ENCODE measurements at regions not wholly inside any gene's neighbourhood (a gene's known extent, or its start where the extent isn't known, plus 50 kb on each side); places are given as distances from the start of the nearest gene placed in this dataset.

DNA sequence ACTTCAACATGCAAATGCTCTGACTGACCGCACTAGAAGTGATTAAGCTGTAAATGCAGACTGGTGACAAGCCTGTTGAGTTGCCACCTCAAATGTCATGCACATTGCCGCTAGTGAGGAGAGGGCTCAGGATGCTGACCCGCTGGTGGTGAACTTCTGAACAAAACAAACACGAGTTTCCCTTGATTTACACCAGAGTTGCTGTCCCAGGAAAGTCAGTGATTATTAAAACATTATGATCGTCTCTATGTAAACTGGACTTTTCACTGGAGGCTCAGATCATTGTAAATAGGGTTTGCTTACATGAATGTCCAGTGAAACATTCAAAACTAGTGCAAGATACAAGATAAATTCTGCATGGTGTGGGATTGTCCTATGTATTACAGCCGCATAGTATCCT, 420.1 kb downstream of the PREX1 start:
- H3K27me3 ChIP-seq (ENCODE audit: insufficient read depth, low read depth, severe bottlenecking): no peaks in the 10 kb centered on the region
- H3K4me3 ChIP-seq (ENCODE audit: low read depth, low read length): no peak overlapping the region
- DNase-seq: no peak
- H3K36me3 ChIP-seq: no peaks in the 10 kb centered on the region
- TF ChIP-seq, protein P1, sequence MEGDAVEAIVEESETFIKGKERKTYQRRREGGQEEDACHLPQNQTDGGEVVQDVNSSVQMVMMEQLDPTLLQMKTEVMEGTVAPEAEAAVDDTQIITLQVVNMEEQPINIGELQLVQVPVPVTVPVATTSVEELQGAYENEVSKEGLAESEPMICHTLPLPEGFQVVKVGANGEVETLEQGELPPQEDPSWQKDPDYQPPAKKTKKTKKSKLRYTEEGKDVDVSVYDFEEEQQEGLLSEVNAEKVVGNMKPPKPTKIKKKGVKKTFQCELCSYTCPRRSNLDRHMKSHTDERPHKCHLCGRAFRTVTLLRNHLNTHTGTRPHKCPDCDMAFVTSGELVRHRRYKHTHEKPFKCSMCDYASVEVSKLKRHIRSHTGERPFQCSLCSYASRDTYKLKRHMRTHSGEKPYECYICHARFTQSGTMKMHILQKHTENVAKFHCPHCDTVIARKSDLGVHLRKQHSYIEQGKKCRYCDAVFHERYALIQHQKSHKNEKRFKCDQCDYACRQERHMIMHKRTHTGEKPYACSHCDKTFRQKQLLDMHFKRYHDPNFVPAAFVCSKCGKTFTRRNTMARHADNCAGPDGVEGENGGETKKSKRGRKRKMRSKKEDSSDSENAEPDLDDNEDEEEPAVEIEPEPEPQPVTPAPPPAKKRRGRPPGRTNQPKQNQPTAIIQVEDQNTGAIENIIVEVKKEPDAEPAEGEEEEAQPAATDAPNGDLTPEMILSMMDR (IDR thresholded peaks at IDR 0.05; ENCODE audit: low read depth, low read length): no peak
- H3K9me3 ChIP-seq (ENCODE audit: severe bottlenecking): no peaks in the 10 kb centered on the region
- no peak overlapping the region for H3K27ac ChIP-seq

DNA sequence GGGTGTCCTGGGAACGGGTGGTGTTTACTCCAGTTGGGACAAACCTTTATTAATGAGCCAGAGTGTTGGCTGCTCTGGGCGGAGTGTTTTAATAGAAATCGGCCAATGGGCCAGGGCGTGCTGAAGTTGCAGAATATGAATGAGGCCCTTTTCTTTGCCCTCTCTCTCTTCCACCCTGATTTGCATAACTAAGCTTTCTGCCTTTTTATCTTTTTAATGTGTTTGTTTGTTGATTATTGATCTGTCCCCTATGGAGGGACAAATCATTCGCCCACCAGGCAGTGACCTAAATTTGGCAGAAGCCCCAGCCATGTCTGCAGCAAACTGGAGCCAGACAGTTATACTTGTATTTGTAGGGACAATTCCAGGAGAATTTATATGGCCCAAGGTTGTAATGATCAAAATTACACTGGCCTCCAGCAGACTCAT, 420.9 kb downstream of the PREX1 start:
- TF ChIP-seq, protein P1 (IDR thresholded peaks at IDR 0.05; ENCODE audit: low read depth, low read length): no peak
- H3K27ac ChIP-seq: no peak overlapping the region
- no peak overlapping the region for H3K4me3 ChIP-seq (ENCODE audit: low read depth, low read length)

DNA sequence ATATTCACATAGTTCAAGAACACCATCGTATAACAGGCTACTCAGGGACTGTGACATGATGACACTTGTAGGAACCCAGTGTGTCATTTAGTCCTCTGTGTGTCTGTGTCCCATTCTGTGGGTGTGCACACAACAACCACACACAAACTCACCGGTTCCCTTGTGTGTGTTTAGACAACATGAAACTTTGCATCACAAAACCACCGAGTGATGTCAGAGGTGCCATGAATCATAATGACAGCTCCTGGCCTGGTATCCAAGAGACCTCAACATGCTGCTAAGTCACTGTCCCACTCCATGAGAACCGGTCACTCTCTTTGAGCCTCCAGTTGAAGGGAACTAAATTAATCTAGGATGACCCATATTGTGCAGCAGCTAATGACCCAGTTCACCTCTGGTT, 421.3 kb downstream of the PREX1 start:
- TF ChIP-seq, protein P1 (IDR thresholded peaks at IDR 0.05; ENCODE audit: low read depth, low read length): no peak
- DNase-seq: no peak
- no peak overlapping the region for H3K4me3 ChIP-seq (ENCODE audit: low read depth, low read length)
- no peaks in the 10 kb centered on the region for H3K36me3 ChIP-seq
- H3K27ac ChIP-seq: no peak overlapping the region
- no peaks in the 10 kb centered on the region for H3K9me3 ChIP-seq (ENCODE audit: severe bottlenecking)
- no peaks in the 10 kb centered on the region for H3K27me3 ChIP-seq (ENCODE audit: insufficient read depth, low read depth, severe bottlenecking)

More for the DNA sequence above, 420.9 kb downstream of the PREX1 start:
- no peak for DNase-seq
- Histone ChIP-seq H3K9me3 (ENCODE audit: severe bottlenecking) (no peaks in the 10 kb centered on the region), H3K27me3 (ENCODE audit: insufficient read depth, low read depth, severe bottlenecking) (no peaks in the 10 kb centered on the region), H3K36me3 (no peaks in the 10 kb centered on the region)

DNA sequence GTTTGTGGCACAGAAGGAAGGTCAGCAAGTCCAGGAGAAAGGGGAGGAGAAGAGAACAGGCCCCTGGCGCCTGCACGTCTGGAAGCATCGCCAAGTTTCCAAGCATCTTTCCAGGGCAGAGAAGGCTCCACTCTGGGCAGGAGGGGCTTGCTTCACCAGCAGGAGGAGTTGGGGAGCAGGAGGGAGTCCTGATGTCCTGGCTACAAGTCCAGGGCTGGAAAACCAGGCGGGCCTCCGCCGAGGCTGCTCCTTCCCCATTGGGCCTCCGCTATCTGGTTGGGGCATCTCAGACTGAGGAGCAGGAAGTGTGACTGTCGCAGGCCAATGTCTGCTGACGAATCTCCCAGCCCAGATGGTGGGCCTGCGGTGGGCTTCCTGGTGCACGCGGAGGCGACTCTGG, 421.9 kb downstream of the PREX1 start:
- H3K27ac ChIP-seq: no peak overlapping the region
- H3K27me3 ChIP-seq (ENCODE audit: insufficient read depth, low read depth, severe bottlenecking): no peaks in the 10 kb centered on the region
- no peak for DNase-seq
- H3K36me3 ChIP-seq: no peaks in the 10 kb centered on the region
- no peak overlapping the region for H3K4me3 ChIP-seq (ENCODE audit: low read depth, low read length)
- TF ChIP-seq, protein P1 (IDR thresholded peaks at IDR 0.05; ENCODE audit: low read depth, low read length): peak; percentile 25; the same call in 1 of the 2 replicates
- no peaks in the 10 kb centered on the region for H3K9me3 ChIP-seq (ENCODE audit: severe bottlenecking)

DNA sequence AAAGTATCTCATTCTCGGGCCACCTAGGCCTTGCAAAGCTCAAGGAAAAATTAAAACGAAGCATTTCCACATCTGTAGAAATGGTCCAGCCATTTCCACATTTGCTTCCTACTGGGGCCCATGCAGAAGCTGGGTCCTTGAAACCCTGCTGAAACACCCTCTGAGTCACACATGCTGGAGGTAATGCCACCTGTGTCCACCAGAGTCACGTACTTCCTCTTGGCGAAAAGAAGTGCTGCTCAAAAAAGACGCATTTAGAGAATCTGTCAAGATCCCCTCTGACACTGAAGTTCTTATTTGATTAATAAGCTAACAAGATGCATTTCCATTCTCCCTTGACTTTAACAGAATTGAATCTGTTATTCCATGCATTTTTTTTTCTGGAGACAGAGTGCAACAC, 423.2 kb downstream of the PREX1 start:
- Histone ChIP-seq H3K9me3 (ENCODE audit: severe bottlenecking) (no peaks in the 10 kb centered on the region), H3K36me3 (no peaks in the 10 kb centered on the region), H3K27me3 (ENCODE audit: insufficient read depth, low read depth, severe bottlenecking) (no peaks in the 10 kb centered on the region), H3K27ac (no peak overlapping the region), H3K4me3 (ENCODE audit: low read depth, low read length) (no peak overlapping the region)
- no peak for DNase-seq
- TF ChIP-seq, protein P1 (IDR thresholded peaks at IDR 0.05; ENCODE audit: low read depth, low read length): peak; percentile 41

DNA sequence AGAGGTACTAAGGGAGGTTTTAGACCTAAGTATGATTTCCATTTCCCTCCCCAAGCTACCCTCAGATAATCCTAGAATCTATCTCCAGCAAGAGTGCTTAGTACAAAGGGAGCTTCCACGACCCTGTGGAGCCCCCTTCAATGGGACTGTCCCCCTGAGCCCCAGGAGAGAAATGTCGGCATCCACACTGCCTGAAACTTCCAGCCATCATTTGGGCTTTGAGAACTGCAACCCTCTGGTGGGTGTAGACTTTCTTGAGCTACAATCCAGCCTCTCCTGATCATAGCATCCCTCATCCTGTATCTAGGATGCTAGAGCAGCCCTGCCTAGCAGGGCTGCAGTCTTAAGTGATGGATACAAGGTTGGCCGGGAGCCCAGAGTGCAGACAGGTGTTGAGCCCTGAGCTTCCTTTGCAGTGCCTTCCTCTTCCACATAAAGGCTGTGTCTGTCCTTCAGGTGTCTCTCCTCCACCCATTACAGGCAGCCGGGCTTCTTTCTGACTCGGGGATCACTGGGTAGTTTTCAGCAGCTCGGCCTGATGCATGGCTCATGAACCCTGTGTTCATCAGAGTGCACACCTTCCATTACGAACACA, 424.5 kb downstream of the PREX1 start:
- no peak for DNase-seq
- H3K9me3 ChIP-seq (ENCODE audit: severe bottlenecking): no peaks in the 10 kb centered on the region
- no peak overlapping the region for H3K4me3 ChIP-seq (ENCODE audit: low read depth, low read length)
- H3K27me3 ChIP-seq (ENCODE audit: insufficient read depth, low read depth, severe bottlenecking): no peaks in the 10 kb centered on the region
- H3K36me3 ChIP-seq: no peaks in the 10 kb centered on the region
- TF ChIP-seq, protein P1 (IDR thresholded peaks at IDR 0.05; ENCODE audit: low read depth, low read length): no peak
- H3K27ac ChIP-seq: no peak overlapping the region

Measured in WERI-Rb-1 (cell line).